T-helper 1 cell treated with Interleukin-12 subunit alpha and Interleukin-12 subunit beta and Interleukin-4 antibody, amounts not matched to agents 30 ng/mL and 1 ng/mL, for 36 hours (primary cell): ENCODE measurements at regions not wholly inside any gene's neighbourhood (a gene's known extent, or its start where the extent isn't known, plus 50 kb on each side); places are given as distances from the start of the nearest gene placed in this dataset.
"Not testable (repeated sequence)": the region's sequence is repeated elsewhere in the genome, so short reads cannot be mapped to it uniquely, and the experiment has no call there.

ENCODE experiments used
- intact Hi-C: fragments of 100-400 bp; cut with micrococcal nuclease; formaldehyde crosslinking; loops from one replicate; pipeline ENCODE4 v1.15.1; 2024

DNA sequence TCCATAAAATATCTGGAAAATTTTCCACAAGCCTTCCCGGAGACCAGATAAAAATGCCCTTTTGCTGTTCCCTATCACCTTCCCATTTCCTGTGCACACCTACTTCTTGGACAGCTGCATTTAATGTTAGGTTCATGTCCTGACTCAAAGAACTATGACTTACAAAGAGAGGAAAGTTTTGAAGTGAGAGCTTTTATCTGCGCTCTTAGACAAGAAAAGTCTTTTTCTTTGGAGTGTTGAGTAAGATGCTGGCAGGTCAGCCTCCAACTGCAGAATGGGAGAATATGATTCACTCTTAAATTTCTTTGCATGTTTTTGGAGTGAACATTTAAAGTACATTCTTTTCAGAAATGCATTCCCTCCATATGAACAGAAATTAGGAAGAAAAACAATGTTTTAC, 147.3 kb upstream of the DPH6 start:
- intact Hi-C loops, result no loop called here

DNA sequence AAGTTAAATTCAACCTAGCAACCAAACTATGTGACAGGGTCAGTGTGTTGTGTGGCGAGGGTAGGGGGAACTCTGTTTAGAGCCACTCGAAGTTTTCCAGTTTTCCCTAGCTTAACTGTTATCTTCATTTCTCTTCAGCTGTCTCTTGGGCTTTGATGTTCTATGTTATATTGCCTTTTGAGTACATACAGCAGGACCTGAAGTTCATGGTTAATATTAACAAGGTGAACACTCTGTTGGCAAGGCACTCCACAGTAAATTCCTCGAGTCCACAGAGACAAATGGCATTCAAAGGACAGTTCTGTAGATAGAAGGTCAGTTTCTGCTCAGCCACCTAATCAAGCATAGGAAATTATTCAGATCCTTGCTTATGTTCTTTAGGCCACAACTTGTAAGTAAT, 147.9 kb upstream of the DPH6 start:
- intact Hi-C loops, result no loop called here

DNA sequence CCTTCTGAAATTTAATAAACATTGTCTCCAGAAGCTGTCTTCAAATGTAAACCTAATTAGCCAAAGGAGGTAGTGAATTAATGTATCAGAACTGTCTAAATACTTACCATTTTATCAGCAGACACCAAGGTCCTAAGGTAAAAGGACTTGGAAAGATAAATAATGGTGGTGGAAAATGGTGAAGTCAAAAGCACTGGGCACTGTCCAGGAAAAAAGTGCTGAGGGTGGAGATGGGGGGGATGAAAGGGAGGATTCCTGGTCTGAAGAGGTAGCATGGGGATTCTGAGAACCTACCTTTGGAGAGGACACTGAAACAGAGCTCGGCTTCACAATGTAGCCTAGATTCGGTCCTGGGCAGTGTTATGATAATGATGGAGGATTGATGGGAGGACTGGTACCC, 149.0 kb upstream of the DPH6 start:
- intact Hi-C loops, result no loop called here

DNA sequence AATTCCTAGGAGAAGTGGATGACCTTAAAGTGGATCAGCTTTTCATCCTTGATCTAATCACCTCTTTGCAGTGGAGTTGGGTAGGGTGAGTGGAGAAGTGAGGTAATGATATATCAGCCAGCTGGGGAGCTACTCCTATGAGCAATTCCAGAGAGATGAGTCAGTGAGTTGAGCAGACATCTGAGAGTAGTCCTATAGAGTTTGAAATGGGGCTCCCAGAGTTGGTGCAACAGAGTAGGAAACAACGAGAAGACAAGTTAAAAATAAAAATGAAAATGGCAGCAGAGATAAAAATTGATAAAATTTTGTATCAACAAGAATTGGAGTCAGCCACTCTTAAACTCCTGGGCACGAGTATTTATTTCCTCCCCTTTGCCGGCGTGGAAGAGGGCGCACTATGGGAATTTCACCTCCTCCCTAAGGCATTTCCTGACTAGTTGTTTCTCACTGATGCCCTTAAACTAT, 150.8 kb upstream of the DPH6 start:
- intact Hi-C loops, result loop anchor here (2.0 kb wide), 1 partner anchor 20 kb away; no protein-coding TSS in a partner anchor

DNA sequence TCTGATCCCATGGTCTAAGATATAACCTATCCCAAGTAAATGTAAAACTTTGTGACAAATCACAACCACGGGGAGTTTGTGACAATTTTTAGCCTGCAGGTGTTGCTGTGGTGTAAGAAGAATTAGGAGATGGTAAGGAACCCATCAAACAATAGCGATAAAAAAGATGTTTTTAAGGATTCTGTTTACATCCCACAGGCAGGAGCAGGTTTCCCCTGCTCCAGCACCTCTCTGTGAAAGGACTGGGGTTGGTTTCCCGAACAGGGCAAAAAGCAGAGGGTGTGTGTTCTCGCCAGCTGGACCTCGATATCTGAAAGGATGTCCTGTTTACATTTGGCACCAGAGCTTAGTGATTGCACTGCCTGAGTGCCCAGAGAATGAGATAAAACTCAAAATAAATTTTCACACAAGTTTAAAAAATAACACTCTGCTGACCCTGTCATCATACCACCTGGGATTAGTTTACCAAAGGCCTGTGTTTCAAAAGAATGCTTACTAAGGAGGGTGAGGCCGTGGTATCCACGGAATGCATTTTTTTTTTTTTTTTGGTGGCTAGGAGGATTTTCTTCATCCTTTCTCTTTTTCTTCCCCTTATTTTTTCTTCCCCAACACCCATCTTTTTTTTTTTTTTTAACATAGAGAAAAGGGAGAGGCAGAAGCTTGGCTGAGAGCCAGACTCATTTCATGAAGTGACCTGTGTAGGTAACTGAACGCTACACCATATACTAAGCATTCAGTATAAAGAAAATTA, 151.8 kb upstream of the DPH6 start:
- intact Hi-C loops, result loop anchor here (2.0 kb wide), 1 partner anchor 19 kb away; no protein-coding TSS in a partner anchor

DNA sequence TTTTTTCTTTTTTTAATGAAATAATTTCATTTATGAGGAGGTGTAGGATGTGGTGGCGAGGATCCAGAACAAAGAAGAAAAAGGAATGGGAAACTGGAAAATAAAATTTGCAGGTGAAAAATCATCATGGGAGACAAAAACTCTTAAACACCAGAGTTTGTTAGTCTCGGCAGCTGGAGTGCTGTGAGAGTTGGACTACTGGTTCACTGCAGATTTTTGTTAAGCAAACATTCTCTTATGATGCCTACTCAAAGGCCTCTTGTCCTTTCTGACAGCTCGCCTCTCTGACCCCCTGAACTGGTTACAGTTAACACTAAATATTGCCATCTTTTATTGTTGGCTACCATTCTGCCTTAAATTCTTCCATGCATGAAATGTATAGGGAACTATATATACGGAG, 152.4 kb upstream of the DPH6 start:
- intact Hi-C loops, result no loop called here

DNA sequence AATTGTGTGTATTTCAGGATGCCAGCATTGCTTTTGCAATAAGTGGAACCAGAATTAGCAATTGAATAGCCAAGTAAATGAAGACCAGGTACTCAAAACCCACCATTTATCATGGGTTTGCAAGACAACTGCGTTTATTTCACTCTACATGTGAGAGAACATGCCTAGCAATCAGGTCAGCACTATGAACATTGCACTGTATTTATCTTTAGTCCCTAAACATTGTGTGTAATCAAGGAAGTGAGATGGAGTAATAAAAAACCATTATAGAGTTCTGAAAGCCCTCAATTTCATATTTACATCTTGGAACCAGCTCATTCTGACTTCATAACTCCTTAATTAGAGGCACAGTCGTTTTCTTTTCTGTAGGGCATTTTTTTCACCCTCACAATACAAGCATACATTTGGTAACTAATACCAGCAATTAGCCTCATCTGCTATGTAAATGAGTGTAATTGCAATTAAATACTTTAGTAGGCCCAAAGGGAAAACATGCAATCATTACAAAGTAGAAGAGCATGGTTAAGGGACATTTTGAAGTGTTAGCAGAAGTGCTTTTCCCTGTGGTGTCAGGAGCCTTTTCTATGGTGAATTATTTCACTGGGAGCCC, 153.1 kb upstream of the DPH6 start:
- intact Hi-C loops, result no loop called here

DNA sequence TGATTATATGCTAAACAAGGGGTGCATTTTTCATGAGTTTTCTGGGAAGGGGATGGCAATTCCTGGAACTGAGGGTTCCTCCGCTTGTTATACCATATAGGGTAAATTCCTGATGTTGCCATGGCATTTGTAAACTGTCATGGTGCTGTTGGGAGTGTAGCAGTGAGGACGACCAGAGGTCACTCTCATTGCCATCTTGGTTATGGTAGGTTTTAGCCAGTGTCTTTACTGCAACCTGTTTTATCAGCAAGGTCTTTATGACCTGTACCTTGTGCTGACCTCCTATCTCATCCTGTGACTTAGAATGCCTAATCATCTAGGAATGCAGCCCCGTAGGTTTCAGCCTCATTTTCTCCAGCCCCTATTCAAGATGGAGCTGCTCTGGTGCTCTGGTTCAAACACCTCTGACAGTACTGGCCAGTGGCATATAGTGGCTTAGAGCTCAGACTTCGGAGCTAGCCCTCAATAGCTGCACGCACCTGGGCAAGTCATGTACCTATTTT, 154.2 kb upstream of the DPH6 start:
- intact Hi-C loops, result not testable (repeated sequence)

DNA sequence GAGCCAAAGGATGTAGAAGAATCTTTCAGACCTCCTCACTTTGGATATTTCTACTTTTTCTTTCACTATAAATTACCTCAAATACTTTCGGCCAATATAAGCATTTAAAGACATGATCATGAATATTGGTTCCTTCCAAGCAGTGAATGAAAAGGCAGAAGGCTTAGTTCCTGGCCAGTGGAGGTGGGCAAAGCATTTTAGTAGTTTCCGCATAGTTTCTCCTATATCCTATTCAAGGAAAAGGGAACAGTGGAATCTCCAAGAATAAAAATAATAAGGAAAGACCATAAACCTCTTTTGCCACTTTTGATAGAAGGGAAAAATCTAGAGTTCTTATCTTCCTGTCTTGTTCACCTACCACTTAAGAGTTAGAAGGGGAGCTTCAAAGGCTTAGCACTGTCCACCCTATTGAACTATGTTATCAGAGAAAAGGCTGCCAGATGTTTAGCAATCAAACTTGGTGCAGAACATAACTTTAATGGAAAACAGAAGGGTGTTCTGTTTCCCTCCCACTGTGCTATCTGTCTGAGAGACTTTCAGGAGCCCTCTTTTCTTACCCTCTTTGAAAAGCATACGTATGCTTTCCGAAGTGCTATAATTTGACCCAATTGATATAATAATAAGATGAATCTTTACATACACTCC, 155.6 kb upstream of the DPH6 start:
- intact Hi-C loops, result no loop called here

DNA sequence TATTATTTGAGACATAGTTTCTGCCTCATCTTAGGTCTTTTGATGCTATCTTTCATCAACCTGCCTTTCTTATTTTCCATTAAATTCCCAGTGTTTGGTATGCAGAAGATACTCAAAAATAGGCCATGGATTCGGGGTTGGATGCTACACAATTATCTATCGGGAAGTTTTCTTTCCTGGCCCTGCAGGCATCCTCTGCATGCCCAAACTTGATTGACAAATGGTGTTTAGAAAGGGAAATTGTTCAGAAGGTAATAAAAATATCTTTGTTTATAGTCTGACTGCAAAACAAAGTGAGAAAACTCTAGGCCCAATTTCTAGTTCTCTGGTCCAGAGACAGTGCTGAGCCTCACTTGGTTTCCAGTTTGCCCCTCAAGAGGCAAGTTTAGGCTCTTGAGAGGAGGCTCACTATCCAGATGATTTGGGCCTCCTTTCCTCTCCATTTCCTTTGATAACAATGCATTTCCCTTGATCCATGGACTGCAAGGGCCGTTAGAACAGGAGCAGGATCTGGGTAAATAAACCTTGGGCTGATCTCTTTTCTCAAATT, 157.1 kb upstream of the DPH6 start:
- intact Hi-C loops, result no loop called here

DNA sequence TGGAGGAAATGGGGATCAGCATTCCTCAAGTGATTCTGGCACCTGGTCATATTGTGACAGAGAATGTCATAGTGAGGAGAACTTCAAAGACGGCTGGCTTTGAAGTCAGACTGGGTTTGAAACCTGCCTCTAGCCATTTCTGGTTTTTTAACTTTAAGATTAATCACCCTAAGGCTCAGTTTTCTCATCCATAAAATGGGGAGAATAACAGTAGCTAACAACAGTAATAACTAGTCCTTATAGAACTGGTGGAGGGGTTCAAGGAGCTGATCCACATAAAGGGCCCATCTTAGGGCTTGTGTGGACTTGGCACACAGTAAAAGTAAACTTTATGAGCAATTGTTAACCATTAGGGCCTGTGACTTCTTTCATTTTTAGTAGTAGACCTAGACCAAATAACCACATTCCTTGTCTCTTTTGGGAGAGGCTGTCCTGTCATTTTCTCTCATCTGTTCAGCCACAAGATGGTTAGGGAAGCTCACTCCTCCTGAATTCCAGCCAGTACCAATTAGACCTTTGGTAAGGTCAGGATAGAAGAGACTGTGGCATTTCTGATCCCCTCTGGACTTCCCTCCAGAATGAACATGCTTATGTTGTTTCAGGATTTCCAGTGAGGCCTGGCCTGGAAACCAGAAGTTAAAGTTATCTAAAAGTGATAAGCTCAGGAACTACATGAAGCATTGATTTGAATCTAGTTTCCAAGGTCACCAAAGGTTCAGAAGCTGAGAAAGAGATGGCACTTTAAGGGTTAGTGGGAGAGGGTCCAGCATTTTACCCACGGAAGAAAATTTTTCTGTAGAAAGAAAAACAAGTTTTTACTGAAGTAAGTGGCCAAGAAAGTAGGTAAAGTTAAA, 159.3 kb upstream of the DPH6 start:
- intact Hi-C loops, result no loop called here

DNA sequence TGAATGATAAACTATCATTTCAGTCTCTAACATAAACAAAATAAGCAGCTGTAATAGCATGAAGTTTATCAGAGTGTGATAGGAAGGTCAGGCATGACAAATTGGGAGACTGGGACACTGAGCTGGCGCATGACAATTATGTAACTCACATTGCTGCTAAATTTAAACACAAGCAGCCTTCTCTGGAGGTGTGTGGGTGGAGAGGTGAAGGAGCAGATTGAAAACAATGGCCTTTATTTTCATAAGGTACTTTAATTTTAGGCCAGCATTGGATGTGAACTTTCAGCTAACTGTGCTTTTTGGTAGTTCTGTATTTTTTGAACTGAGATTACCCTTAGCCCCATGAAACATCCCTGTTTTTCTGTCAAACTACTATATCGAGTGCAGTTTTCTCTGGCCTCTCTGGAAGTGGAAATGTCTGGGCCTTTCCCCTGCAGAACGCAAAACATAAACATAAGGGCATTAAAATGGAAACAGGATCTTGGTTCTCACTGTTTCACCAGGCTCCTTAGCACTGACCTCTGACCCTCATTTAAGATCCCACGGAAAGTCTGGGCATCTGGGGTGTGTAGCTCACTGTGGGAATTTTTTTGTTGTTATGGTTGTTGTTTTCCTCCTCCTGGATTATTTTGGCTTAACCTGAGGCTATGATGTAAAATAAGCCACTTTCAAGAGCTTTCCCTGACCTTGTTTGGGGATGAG, 160.1 kb upstream of the DPH6 start:
- intact Hi-C loops, result no loop called here

DNA sequence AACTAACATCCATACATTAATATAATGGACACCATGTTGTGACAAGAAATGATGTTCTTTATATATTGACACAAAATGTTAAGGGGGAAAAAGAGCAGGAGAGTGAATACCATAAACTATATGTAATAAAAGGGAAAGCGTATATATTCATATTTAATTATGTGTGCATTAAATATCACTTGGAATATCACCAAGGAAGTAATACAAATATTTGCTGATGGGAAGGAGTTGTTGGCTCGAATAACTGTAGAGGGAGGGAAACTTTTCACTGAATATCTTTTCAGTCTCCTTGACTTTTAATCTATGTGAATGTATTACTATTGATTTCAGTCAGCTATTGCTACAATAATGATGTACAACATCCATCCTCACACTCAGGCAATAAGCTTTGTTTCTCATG, 167.0 kb upstream of the DPH6 start:
- intact Hi-C loops, result no loop called here

DNA sequence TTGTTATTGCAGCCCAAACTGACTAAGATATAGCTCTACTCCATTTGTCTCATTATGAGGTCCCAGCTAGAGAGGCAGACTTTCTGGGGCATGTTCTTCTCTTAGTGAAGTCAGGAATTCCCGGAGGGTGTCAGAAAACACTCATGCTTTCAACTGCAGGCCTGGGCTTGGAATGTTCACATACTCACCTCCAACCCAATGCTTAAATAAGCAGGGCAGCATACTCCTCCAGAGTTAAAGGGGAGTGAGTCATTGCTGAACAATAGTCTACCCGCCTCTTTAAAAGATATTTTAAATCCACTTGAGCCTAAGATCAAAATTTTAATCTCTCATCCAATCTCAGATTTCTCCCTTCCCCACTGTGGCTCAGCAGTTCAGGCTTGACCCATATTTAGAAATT, 167.8 kb upstream of the DPH6 start:
- intact Hi-C loops, result no loop called here

DNA sequence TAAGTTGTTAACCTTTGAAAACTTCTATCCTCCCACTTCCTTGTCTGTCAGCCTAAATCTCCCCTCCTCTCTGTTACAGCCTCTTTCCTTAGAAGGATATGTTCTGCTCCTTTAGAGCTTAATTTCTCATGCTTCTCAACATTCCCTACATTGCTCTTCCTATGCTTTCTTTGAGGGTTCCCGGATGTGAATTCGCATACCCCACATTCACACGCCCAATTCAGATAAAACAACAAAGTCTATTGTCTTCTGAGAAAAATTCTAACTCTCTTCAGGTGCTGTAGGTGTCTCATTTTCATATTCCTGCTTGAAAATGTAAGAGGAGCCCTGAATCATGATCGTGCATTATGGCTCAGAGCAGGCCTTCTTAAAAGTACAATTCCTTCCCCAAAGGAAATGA, 171.8 kb upstream of the DPH6 start:
- intact Hi-C loops, result loop anchor here (2.0 kb wide), 1 partner anchor 21 kb away; no protein-coding TSS in a partner anchor

DNA sequence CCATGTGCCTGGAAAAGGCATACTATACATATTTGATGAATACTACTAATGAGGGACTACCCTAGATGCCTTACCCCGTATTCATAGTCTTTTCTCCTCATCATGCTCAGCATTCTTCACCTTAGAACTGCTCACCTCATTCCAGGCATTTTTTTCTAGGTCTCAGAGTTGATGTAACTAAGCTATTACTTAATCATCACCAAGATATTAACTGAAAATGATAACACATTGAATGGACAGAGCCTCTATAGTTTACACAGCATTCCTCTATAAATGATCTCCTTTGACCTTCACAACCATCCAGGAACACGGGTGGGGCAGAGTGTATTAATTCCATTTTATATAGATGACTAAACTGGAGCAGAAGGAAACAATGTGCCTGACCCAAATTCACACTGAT, 174.1 kb upstream of the DPH6 start:
- intact Hi-C loops, result no loop called here

DNA sequence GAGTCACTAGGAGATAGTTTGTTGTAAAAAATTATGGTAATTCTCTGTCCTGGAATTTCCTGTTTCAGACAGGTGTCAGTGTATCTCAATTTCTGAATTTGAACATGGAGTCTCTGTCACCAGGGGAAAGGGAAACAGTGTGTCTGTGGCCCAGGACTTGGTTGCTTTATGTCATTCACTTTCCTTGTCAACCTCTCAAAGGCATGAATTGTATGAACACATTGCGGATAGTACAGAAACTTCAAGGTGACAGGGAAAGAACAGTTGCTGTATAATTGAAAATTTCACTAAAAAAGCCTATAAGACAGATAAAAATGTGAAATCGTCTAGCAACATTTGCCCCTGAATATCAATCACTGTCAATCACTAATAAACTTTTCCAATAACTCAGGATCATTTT, 175.0 kb upstream of the DPH6 start:
- intact Hi-C loops, result no loop called here

DNA sequence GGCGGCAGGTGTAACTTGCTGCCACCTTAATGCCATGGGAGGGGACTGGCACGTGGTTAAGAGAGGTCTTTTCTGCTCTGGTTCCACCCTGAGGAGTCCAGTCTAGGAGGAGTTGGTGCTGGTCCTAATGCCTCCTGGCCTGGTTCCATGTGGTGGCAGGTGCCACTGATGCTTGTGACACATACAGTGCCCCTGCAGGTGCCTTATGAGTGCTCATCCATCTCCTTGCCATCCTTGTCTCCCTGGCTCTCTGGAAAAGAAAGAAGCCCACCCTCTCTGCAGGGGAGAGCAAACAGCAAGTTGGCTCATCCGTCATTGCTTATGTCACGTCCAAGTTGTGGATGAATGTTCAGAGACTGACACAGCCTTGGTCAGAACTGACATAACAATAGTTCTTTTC, 175.8 kb upstream of the DPH6 start:
- intact Hi-C loops, result no loop called here

DNA sequence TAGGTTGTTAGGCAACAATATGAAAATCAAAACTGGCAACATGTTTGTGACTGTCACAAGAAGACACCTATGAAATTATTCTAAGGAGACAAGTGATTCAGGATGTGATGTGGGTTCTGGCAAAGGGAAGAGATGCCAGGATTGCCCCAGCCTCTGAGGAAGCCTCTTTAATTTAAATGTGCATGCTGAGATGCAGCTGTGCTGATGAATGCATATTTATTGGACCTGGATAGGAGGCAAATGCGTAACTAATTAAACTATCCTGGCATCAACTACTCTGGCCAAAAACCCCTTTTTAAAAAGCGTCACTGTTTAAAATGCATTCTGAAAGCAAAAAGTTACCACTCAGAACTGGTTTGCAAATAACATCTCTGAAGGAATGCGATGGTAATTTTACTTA, 176.5 kb upstream of the DPH6 start:
- intact Hi-C loops, result no loop called here

DNA sequence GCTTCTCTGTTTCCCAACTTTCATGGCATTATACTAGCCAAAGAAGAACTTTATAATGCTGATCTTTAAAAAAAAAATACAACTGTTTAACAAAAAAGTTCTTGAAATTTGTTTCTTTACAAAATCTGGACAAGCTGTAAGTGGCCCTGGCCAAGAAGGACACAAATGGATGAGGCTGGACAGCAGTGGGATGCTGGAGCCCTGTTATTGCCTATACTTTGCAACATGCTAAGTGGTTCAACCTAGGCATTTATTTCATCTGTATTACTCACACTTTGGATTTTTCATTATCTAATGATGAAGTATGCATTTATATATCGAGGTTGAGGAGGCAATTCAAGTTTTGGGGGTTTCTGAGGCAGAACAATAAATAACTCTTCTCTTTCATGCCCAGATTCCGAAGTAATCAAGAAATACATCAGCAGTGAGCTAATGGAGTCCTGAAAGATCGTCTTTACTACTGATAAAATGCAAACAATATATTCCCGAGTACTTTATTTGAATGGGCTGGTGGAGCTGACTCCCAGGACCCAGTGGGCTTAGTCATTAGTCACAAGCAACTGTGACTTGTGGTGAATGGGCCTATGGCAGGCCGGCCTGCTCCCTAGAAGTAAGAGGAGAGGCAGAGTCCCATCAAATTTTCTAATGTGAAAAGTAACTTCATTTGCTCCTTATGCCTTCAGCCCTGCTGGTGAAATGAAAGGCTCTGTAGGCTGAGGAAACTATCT, 177.3 kb upstream of the DPH6 start:
- intact Hi-C loops, result no loop called here
